Fibroblast of lung (primary cell): ENCODE measurements at regions not wholly inside any gene's neighbourhood (a gene's known extent, or its start where the extent isn't known, plus 50 kb on each side); places are given as distances from the start of the nearest gene placed in this dataset.

Source experiments
- DNase-seq, 2 donors: peaks; one replicate each; pipeline versions ENCODE4 v3.0.0 to v3.0.0-alpha.2; 2010; ENCODE audit warnings: low read depth in 2 of 2
- H2AFZ ChIP-seq: 2 replicates; pipeline ENCODE4 v1.5.1; 2012; ENCODE audit warnings: low read length, control low read depth, inconsistent platforms
- H3K27ac ChIP-seq: 2 replicates; pipeline ENCODE4 v1.5.1; 2011; ENCODE audit warnings: low read length, control low read depth; ENCODE audit not compliant: insufficient read depth
- H3K27me3 ChIP-seq: 2 replicates; pipeline ENCODE4 v1.5.1; 2011; ENCODE audit warnings: mild to moderate bottlenecking, low read length; ENCODE audit not compliant: control insufficient read depth, insufficient read depth
- H3K36me3 ChIP-seq: 2 replicates; pipeline ENCODE4 v1.5.1; 2011; ENCODE audit warnings: low read length; ENCODE audit not compliant: control insufficient read depth, insufficient read depth
- H3K4me1 ChIP-seq: 2 replicates; pipeline ENCODE4 v1.5.1; 2011; ENCODE audit warnings: low read length; ENCODE audit not compliant: control insufficient read depth, insufficient read depth; ENCODE audit errors: extremely low read depth
- H3K4me2 ChIP-seq: 2 replicates; pipeline ENCODE4 v1.5.1; 2011; ENCODE audit warnings: low read length, control low read depth; ENCODE audit not compliant: insufficient read depth; ENCODE audit errors: extremely low read depth
- H3K4me3 ChIP-seq, 4 experiments: fragments of 200-600 bp in 1 of 4; sonication (generic) in 1 of 4; replicated peaks in 1 of 4; 2 replicates each; pipeline ENCODE4 v1.5.1; 2011 to 2016; ENCODE audit warnings: low read length in 4 of 4, low read depth in 3 of 4, mild to moderate bottlenecking in 3 of 4, control low read depth in 2 of 4, inconsistent platforms in 1 of 4, mixed read lengths in 1 of 4; ENCODE audit not compliant: insufficient read depth in 1 of 4; ENCODE audit errors: control extremely low read depth in 1 of 4
- H3K79me2 ChIP-seq: 2 replicates; pipeline ENCODE4 v1.5.1; 2012; ENCODE audit warnings: mild to moderate bottlenecking, low read length, inconsistent platforms; ENCODE audit not compliant: control insufficient read depth, insufficient read depth
- H3K9ac ChIP-seq: 2 replicates; pipeline ENCODE4 v1.5.1; 2011; ENCODE audit warnings: mild to moderate bottlenecking, low read length, control low read depth; ENCODE audit not compliant: insufficient read depth
- H3K9me3 ChIP-seq: 2 replicates; pipeline ENCODE4 v1.5.1; 2012; ENCODE audit warnings: low read depth, low read length; ENCODE audit not compliant: control insufficient read depth, insufficient read depth
- H4K20me1 ChIP-seq: 2 replicates; pipeline ENCODE4 v1.5.1; 2011; ENCODE audit warnings: low read length; ENCODE audit not compliant: control insufficient read depth, insufficient read depth; ENCODE audit errors: extremely low read depth
- CTCF ChIP-seq, 2 donors: IDR thresholded peaks in 1 of 2; conservative IDR thresholded peaks in 1 of 2; 1 replicate in 1 of 2; 2 replicates in 1 of 2; pipeline ENCODE4 v1.5.1; 2011 to 2012; ENCODE audit warnings: low read length in 2 of 2, control low read depth in 1 of 2, inconsistent platforms in 1 of 2, low read depth in 1 of 2, mild to moderate bottlenecking in 1 of 2
- EZH2 ChIP-seq: IDR thresholded peaks from 2 replicates; pipeline ENCODE4 v1.5.1; 2012; ENCODE audit warnings: low read length, control low read depth, mild to moderate bottlenecking; ENCODE audit errors: missing control alignments

DNA sequence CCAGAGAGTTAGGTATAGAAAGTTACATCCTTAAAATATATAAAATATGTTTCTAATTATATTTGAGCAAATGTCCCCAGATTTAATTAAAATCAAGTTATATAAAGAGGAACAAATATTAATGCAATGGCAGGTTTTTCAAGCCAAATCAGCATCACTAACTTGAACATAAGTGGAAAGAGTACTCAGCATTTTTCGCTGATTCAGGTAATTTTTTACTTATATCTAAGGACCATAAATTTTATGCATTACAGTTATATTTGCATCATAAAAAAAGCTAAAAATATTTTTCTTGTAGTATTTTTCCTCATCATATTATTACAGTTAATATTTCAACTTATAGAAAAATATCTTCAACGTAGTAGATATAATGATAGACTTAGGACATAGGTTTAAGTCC, 1047.4 kb downstream of the FAM133A start:
- TF ChIP-seq EZH2 (no peak), CTCF (conservative IDR thresholded peaks at IDR 0.05 in 1 of 2, IDR thresholded peaks at IDR 0.05 in 1 of 2; ENCODE audit: low read depth in 1 of 2, low read length in 2 of 2) (no peak)
- H4K20me1 ChIP-seq = no peaks in the 10 kb centered on the region
- H3K4me2 ChIP-seq = no peak overlapping the region

DNA sequence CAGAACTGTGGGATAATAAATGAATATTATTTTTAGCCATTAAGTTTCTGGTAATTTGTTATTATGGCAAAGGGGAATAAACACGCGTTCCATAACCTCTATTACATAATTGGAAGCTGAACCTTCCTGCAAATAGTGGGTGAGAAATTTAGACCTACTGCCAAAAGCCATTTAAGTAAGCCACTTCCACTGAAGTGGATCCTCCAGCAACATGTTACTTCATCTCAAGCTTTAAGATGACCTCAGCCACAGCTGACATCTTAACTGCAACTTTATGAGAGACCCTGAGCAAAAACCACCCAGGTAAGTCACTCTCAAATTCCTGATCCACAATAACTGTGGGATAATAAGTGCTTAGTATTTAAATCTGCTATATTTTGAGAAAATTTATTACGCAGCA, 1048.6 kb downstream of the FAM133A start:
- TF ChIP-seq EZH2 = no peak
- no peak for TF ChIP-seq CTCF (conservative IDR thresholded peaks at IDR 0.05 in 1 of 2, IDR thresholded peaks at IDR 0.05 in 1 of 2; ENCODE audit: low read depth in 1 of 2, low read length in 2 of 2)
- no peak overlapping the region for H2AFZ ChIP-seq
- no peaks in the 10 kb centered on the region for H3K4me1 ChIP-seq
- H3K9me3 ChIP-seq = no peaks in the 10 kb centered on the region
- H3K79me2 ChIP-seq = no peaks in the 10 kb centered on the region
- H3K27me3 ChIP-seq = no peaks in the 10 kb centered on the region
- H3K4me3 ChIP-seq = no peak overlapping the region
- no peak overlapping the region for H3K27ac ChIP-seq
- no peak for DNase-seq
- H4K20me1 ChIP-seq = no peaks in the 10 kb centered on the region
- H3K36me3 ChIP-seq = no peaks in the 10 kb centered on the region
- H3K4me2 ChIP-seq = no peak overlapping the region
- H3K9ac ChIP-seq = no peak overlapping the region

More for the DNA sequence above, 1047.4 kb downstream of the FAM133A start:
- DNase-seq = no peak
- no peak overlapping the region for H2AFZ ChIP-seq
- H3K79me2 ChIP-seq = no peaks in the 10 kb centered on the region
- H3K4me1 ChIP-seq = no peaks in the 10 kb centered on the region
- no peaks in the 10 kb centered on the region for H3K9me3 ChIP-seq
- H3K4me3 ChIP-seq = no peak overlapping the region
- H3K9ac ChIP-seq = no peak overlapping the region
- no peaks in the 10 kb centered on the region for H3K36me3 ChIP-seq
- no peak overlapping the region for H3K27ac ChIP-seq
- H3K27me3 ChIP-seq = no peaks in the 10 kb centered on the region

DNA sequence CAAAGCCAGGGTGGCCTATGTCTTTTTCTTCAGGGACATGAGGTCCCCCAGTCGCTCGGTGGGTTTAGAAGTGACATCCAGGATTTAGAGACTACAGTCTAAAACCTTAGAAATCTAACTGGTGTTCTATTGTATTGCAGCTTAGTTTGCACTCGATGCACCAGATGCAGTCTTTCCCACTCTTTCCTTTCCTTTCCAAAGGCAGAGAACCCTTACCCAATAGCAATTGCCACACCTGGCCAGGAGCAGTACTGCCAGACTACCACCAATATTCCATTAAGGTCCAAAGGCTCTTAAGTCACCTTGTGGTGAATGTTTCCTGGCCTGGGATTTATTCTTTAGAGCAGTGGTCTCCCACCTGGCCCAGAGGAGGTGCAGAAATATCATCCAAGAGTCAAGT, 1068.8 kb downstream of the FAM133A start:
- Histone ChIP-seq H3K36me3 (no peaks in the 10 kb centered on the region), H3K4me3 (no peak overlapping the region), H3K27ac (no peak overlapping the region), H4K20me1 (no peaks in the 10 kb centered on the region), H2AFZ (no peak overlapping the region), H3K4me2 (no peak overlapping the region), H3K27me3 (no peaks in the 10 kb centered on the region), H3K9ac (no peak overlapping the region), H3K4me1 (no peaks in the 10 kb centered on the region), H3K79me2 (no peaks in the 10 kb centered on the region), H3K9me3 (no peaks in the 10 kb centered on the region)
- TF ChIP-seq CTCF (conservative IDR thresholded peaks at IDR 0.05 in 1 of 2, IDR thresholded peaks at IDR 0.05 in 1 of 2; ENCODE audit: low read depth in 1 of 2, low read length in 2 of 2) (no peak), EZH2 (no peak)
- DNase-seq = no peak
